HG03175 (cell line): ENCODE measurements at regions not wholly inside any gene's neighbourhood (a gene's known extent, or its start where the extent isn't known, plus 50 kb on each side); places are given as distances from the start of the nearest gene placed in this dataset.
"Not testable (repeated sequence)": the region's sequence is repeated elsewhere in the genome, so short reads cannot be mapped to it uniquely, and the experiment has no call there.

ENCODE experiments used
- ATAC-seq: cut with Tn5 transposase; IDR thresholded peaks from one replicate; pipeline ENCODE4 v1.9.1; 2021; ENCODE audit warnings: mild to moderate bottlenecking, moderate library complexity; ENCODE audit not compliant: unreplicated experiment

- ATAC-seq = no peak
These were observed 119.7 kb downstream of the DTL start for GRCh38 chr1:212155219-212155618.

DNA sequence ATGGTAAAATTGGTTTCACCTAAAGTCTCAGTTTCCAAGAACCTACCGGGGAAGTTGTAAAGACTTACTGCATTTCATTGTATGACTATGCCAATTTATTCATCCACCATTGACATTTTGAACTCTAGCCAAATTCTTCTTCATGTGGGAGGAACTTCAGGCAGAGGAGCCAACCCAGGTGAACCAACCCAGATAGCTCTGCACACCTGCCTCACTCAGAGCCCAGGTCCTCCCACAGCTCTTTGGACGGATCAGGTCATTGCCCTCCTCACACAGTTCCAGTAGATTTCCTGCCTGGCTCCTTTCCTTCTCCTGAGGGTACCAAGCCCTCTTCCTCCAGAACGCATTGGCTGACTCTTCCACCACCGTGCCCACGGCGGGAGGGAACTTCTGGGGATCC lies 121.7 kb downstream of the DTL start:
- ATAC-seq = no peak

DNA sequence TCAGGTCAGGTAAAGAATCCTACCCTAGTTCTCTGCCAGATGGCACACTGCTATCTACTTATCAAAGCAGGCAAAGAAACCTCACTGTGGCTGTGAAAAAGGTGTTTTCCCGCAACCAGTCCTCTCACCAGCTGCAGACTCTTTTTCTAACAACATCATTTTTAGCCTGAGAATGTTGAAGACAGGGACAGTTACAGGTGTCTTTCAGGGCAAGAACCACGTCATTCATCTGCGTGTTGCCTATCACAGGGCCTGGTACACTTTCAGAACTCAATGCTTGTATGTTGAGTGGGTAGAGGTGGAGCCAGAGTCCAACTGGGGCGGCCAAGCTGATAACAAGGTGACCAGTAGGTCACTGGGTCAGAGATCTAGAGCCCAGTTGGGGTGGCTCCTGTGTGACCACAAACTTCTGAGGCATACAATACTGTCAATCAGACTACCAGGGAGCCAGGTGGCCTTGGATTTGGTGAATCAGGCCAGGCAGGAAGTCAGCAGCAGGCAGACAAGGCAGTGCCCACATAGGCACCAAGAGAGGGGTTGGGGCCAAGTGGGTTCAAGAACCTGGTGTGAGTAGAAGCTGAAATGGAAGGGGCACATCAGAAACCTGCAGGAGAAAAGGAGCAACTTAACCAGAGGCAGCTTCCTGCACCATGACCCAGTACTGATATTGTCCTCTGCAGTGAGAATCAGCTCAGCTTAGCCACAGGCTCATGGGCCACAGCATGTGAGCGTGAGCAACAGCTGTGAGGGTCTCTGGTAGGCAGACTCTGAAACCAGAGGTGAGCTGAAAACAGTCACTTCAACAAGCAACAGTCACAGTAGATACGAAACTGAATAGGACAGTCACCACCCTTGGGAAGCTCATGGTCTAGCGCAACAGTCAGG lies 123.6 kb downstream of the DTL start:
- peak; percentile 40 for ATAC-seq

- no peak for ATAC-seq
These were observed 123.9 kb upstream of the PPP2R5A start for GRCh38 chr1:212161231-212161781.

GRCh38 chr1:212162635-212163034 lies 122.6 kb upstream of the PPP2R5A start:
- ATAC-seq = peak; percentile 49

- ATAC-seq = no peak
These were observed 120.9 kb upstream of the PPP2R5A start for GRCh38 chr1:212164095-212164872.

DNA sequence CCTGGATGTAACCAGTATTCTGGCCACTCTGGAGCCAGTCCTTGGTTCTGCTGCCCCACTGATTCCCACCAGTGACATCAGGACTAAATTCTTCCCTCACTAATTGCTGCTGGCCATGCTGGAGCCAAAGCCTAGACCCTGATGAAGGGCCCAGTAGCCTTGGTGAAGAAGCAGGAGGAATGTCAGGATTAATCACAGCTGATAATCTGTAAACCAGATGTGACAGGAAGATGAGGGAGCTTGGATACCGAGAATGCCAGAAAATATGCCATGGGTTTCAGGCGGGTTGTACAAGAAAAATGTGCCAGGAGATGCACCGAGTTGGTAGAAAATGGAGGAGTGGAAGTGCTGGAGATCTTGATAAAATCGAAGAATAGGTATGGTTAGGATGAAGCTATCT lies 119.0 kb upstream of the PPP2R5A start:
- ATAC-seq = no peak

GRCh38 chr1:212166644-212167043 lies 118.6 kb upstream of the PPP2R5A start:
- no peak for ATAC-seq

DNA sequence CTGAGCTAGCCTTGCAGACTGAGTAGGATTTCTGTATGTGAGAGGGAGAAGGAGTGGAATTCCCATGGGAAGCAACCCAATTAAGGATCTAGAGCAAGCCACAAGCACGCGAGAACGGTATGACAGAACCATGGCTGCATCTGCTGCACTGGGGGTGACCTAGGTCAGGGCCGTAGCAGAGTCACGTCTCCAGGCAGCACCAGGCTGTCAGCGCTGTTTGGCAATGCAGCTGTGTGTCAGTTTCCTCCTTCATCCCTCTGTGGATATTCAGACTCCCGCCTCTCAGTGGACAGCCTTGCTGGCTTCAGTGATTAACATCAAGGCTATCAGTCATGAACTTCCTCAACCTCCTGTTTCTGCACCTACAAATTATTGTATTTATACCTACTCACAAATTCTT lies 118.1 kb upstream of the PPP2R5A start:
- no peak for ATAC-seq

- ATAC-seq = no peak
These were observed 111.6 kb upstream of the PPP2R5A start for GRCh38 chr1:212173567-212173966.

DNA sequence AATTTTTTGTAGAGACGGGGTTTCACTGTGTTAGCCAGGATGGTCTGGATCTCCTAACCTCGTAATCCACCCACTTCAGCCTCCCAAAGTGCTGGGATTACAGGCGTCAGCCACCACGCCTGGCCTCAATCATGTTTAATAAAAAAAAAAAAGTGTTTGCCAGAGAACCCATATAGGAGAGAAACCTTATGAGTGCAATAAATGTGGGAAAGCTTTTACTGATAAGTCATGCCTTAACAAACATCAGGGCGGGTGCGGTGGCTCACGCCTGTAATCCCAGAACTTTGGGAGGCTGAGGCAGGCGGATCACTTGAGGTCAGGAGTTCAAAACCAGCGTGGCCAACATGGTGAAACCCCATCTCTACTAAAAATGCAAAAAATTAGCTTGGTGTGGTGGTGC lies 110.9 kb upstream of the PPP2R5A start:
- ATAC-seq = not testable (repeated sequence)

GRCh38 chr1:212177542-212177941 lies 107.7 kb upstream of the PPP2R5A start:
- no peak for ATAC-seq

DNA sequence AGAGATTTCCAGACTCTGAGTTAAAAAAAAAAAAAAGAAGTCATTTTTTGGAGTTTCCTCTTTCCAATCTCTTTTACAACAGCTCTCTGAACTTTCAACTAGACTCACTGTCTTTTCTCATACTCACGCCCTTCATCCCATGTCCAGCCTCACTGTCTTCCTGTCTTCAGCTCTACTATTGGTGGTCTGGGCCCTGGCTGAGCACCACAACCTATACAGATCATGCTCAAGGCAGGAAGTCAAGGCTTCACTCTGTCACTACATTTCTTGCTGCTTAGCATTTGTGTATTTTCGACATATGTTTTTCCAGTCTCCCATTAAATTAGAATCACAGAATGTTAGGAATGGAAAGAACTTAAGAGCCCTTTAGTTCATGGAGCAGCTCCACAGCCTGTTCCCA lies 106.4 kb upstream of the PPP2R5A start:
- no peak for ATAC-seq

- no peak for ATAC-seq
These were observed 105.7 kb upstream of the PPP2R5A start for GRCh38 chr1:212179394-212180076.

DNA sequence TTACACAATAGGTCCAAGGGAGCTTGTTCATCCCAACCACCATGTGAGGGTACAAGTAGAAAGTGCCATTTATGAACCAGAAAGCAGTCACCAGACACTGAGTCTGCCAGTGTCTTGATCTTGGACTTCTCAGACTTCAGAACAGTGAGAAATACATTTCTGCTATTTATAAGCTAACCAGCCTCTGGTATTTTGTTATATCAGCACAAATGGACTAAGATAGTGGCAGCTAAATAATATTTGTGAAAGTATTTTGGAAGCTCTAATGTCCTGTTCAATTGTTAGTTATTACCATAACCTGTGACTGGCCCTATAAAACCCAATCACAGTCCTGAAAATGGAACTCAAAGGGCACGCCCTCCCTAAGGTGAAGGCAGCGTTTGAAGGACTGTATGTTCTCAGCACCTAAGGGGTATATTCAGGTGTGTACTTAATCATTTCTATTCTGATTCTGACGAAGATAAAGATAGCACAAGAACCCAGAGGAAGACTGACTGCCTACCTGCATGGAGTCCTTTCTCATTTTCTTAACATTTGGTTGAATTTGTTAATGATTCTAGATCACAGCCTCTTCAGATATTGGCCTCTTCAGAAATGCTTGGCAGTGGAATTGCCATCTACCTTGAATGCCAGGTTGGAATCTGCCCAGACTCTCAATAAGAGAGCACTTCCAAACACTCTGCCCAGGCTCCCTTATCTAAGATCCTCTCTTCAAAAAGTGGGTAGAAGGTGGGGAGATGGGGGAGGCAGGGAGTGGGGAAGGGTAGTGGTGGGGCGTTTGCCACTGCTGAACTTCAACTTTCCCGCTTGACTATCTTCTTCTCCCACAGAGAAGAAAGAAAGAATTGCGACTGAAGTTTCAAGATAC lies 104.0 kb upstream of the PPP2R5A start:
- no peak for ATAC-seq

- no peak for ATAC-seq
These were observed 103.0 kb upstream of the PPP2R5A start for GRCh38 chr1:212182171-212182570.

DNA sequence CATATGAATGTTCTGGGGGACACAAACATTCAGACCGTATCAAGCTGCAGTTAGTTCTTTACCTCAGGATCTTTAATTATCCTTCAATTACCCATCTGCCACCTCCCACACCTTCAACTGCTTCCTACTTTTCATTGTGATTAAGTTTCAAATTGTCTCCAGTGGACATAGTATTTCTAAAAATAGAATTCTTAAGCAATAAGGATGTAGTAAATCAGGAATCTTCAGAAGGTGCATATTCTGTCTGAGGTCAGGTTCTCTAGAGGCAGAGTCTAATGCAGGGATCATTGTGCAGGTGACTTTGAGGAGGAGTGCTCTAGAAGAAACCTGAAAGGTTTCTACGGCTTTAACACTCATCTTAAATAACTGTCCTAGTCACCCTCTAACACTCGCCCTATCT lies 102.6 kb upstream of the PPP2R5A start:
- ATAC-seq = no peak

GRCh38 chr1:212186427-212187207 lies 98.6 kb upstream of the PPP2R5A start:
- peak; percentile 99 for ATAC-seq

GRCh38 chr1:212188599-212189351 lies 96.4 kb upstream of the PPP2R5A start:
- ATAC-seq = no peak
